ENCODE measurements at regions not wholly inside any gene's neighbourhood (a gene's known extent, or its start where the extent isn't known, plus 50 kb on each side); places are given as distances from the start of the nearest gene placed in this dataset.
"Not testable (repeated sequence)": the region's sequence is repeated elsewhere in the genome, so short reads cannot be mapped to it uniquely, and the experiment has no call there.

- no peak overlapping the region for H3K4me3 ChIP-seq (ENCODE audit: low read depth, poor library complexity, severe bottlenecking)
- DNase-seq (ENCODE audit: low spot score in 2 of 2) = no peak
- WGBS, 2 donors = 59 to 79% methylated on average over 3 of the region's 3 CpGs
- intact Hi-C loops (cut with DNase I; ENCODE audit: low total_unique reads) = no loop called here
- TF ChIP-seq POLR2A (IDR thresholded peaks at IDR 0.05) (no peak), CTCF (IDR thresholded peaks at IDR 0.05) (no peak)
Measured at GRCh38 chr7:80028717-80029116, 105.9 kb upstream of the GNAI1 start.

GRCh38 chr7:80027611-80028173 lies 106.9 kb upstream of the GNAI1 start:
- no peak for DNase-seq (ENCODE audit: low spot score in 2 of 2)
- intact Hi-C loops (cut with DNase I; ENCODE audit: low total_unique reads) = no loop called here
- WGBS, 2 donors = 53 to 57% methylated on average over 4 of the region's 4 CpGs
- TF ChIP-seq CTCF (IDR thresholded peaks at IDR 0.05) (no peak), POLR2A (IDR thresholded peaks at IDR 0.05) (no peak)
- no peak overlapping the region for H3K4me3 ChIP-seq (ENCODE audit: low read depth, poor library complexity, severe bottlenecking)

GRCh38 chr7:80026766-80027165 lies 107.9 kb upstream of the GNAI1 start:
- no peak overlapping the region for H3K4me3 ChIP-seq (ENCODE audit: low read depth, poor library complexity, severe bottlenecking)
- DNase-seq (ENCODE audit: low spot score in 2 of 2) = no peak
- 84 to 89% methylated on average over 4 of the region's 4 CpGs for WGBS, 2 donors
- intact Hi-C loops (cut with DNase I; ENCODE audit: low total_unique reads) = no loop called here
- no peak for TF ChIP-seq POLR2A (IDR thresholded peaks at IDR 0.05)
- no peak for TF ChIP-seq CTCF (IDR thresholded peaks at IDR 0.05)

GRCh38 chr7:80020277-80020676 lies 114.4 kb upstream of the GNAI1 start:
- WGBS, 2 donors = 77 to 81% methylated on average over 4 to 5 of the region's 5 CpGs
- intact Hi-C loops (cut with DNase I; ENCODE audit: low total_unique reads); DNase-seq (ENCODE audit: low spot score in 2 of 2); H3K4me3 ChIP-seq (ENCODE audit: low read depth, poor library complexity, severe bottlenecking): not testable (repeated sequence)

GRCh38 chr7:80019809-80020207 lies 114.8 kb upstream of the GNAI1 start:
- intact Hi-C loops (cut with DNase I; ENCODE audit: low total_unique reads); H3K4me3 ChIP-seq (ENCODE audit: low read depth, poor library complexity, severe bottlenecking): not testable (repeated sequence)
- 74 to 82% methylated on average over 4 of the region's 4 CpGs for WGBS, 2 donors
- DNase-seq (ENCODE audit: low spot score in 2 of 2) = peak in 1 of 2 donors; percentile 64

- DNase-seq (ENCODE audit: low spot score in 2 of 2) = no peak
- intact Hi-C loops (cut with DNase I; ENCODE audit: low total_unique reads) = no loop called here
- 37 to 41% methylated on average over 9 of the region's 9 CpGs for WGBS, 2 donors
- H3K4me3 ChIP-seq (ENCODE audit: low read depth, poor library complexity, severe bottlenecking) = no peak overlapping the region
- TF ChIP-seq POLR2A (IDR thresholded peaks at IDR 0.05) (no peak), CTCF (IDR thresholded peaks at IDR 0.05) (peak in 1 of 3 donors; percentile 28)
Measured at GRCh38 chr7:80018941-80019808, 115.5 kb upstream of the GNAI1 start.
